CD4-positive, alpha-beta T cell (primary cell): ENCODE measurements at regions not wholly inside any gene's neighbourhood (a gene's known extent, or its start where the extent isn't known, plus 50 kb on each side); places are given as distances from the start of the nearest gene placed in this dataset.

Experiments
- ATAC-seq: fragments of 200-7000 bp; cut with Tn5 transposase; one replicate; pipeline ENCODE4 v1.10.0; 2022; ENCODE audit warnings: mild to moderate bottlenecking; ENCODE audit not compliant: poor library complexity
- CTCF ChIA-PET: fragments of 350-600 bp; sonication (Branson Sonifier 250); formaldehyde crosslinking; loops from one replicate; lab custom pipeline; 2021; ENCODE audit warnings: antibody characterized with exemption, inconsistent platforms; lab: Charles Lee
- POLR2A ChIA-PET: fragments of 350-600 bp; sonication (Branson Sonifier 250); formaldehyde crosslinking; loops from one replicate; lab custom pipeline; 2021; ENCODE audit warnings: antibody characterized with exemption, inconsistent platforms; lab: Charles Lee
- DNase-seq, 14 experiments: peaks; one replicate each; pipeline ENCODE4 v3.0.0-alpha.2; 2013 to 2020; ENCODE audit warnings: mixed read lengths in 2 of 14
- H3K27ac ChIP-seq, 2 donors: one replicate each; pipeline versions ENCODE4 v1.5.1 to v1.7.0; 2013; ENCODE audit warnings: low read length in 2 of 2, low read depth in 1 of 2, mild to moderate bottlenecking in 1 of 2
- H3K27me3 ChIP-seq, 2 experiments: 1 replicate in 1 of 2; 2 replicates in 1 of 2; pipeline versions ENCODE4 v1.6.1 to v1.7.0; 2013; ENCODE audit warnings: low read length in 2 of 2, control low read depth in 1 of 2, mild to moderate bottlenecking in 1 of 2, moderate library complexity in 1 of 2; ENCODE audit not compliant: insufficient read depth in 2 of 2, control insufficient read depth in 1 of 2
- H3K36me3 ChIP-seq: one replicate; pipeline ENCODE4 v1.6.1; 2013; ENCODE audit warnings: low read length, control low read depth; ENCODE audit not compliant: insufficient read depth
- H3K4me1 ChIP-seq: one replicate; pipeline ENCODE4 v1.6.1; 2013; ENCODE audit warnings: low read length, control low read depth; ENCODE audit not compliant: insufficient read depth
- H3K4me3 ChIP-seq: one replicate; pipeline ENCODE4 v1.5.1; 2013; ENCODE audit warnings: mild to moderate bottlenecking, low read length, moderate library complexity
- H3K9me3 ChIP-seq, 2 experiments: 1 replicate in 1 of 2; 2 replicates in 1 of 2; pipeline versions ENCODE4 v1.6.1 to v1.7.0; 2013; ENCODE audit warnings: low read length in 2 of 2, mild to moderate bottlenecking in 2 of 2, control low read depth in 1 of 2, moderate library complexity in 1 of 2; ENCODE audit not compliant: control insufficient read depth in 1 of 2, insufficient read depth in 1 of 2
- H3K27ac Mint-ChIP-seq: one replicate; pipeline ENCODE4 v1.8.0; 2020; ENCODE audit warnings: mixed read lengths
- H3K27me3 Mint-ChIP-seq: one replicate; pipeline ENCODE4 v1.8.0; 2021; ENCODE audit warnings: mixed read lengths
- H3K36me3 Mint-ChIP-seq: one replicate; pipeline ENCODE4 v1.8.0; 2021; ENCODE audit warnings: low read depth, mixed read lengths
- H3K4me1 Mint-ChIP-seq: one replicate; pipeline ENCODE4 v1.8.0; 2021; ENCODE audit warnings: low read depth, mixed read lengths
- H3K4me3 Mint-ChIP-seq: one replicate; pipeline ENCODE4 v1.8.0; 2020; ENCODE audit warnings: mild to moderate bottlenecking, mixed read lengths
- H3K9me3 Mint-ChIP-seq: one replicate; pipeline ENCODE4 v1.8.0; 2020; ENCODE audit warnings: mixed read lengths
- CTCF ChIP-seq: fragments of 200-600 bp; IDR thresholded peaks from one replicate; pipeline ENCODE4 v1.8.0; 2022; ENCODE audit warnings: antibody characterized with exemption, mild to moderate bottlenecking
- intact Hi-C, 2 experiments: fragments of 100-400 bp; cut with DNase I in 1 of 2; cut with micrococcal nuclease in 1 of 2; formaldehyde crosslinking; loops; one replicate each; pipeline versions ENCODE4 v1.15.1 to v1.9.0; 2023 to 2025; cut with DNase I, micrococcal nuclease

- Histone ChIP-seq H3K9me3 (no peaks in the 10 kb centered on the region), H3K27me3 (no peaks in the 10 kb centered on the region), H3K36me3 (no peaks in the 10 kb centered on the region), H3K27ac (no peak overlapping the region), H3K4me3 (no peak overlapping the region), H3K4me1 (no peaks in the 10 kb centered on the region)
- intact Hi-C loops = no loop called here
- no peak for TF ChIP-seq CTCF
- Mint-ChIP-seq H3K27me3 (no peaks in the 10 kb centered on the region), H3K9me3 (no peaks in the 10 kb centered on the region), H3K36me3 (no peaks in the 10 kb centered on the region), H3K4me3 (no peak overlapping the region), H3K4me1 (no peaks in the 10 kb centered on the region), H3K27ac (no peak overlapping the region)
- ChIA-PET POLR2A (no interaction called here), CTCF (no interaction called here)
- DNase-seq (no peak), ATAC-seq (no peak)
Observed at GRCh38 chr2:153068915-153069314, 350.5 kb downstream of the ARL6IP6 start.

- H3K9me3 ChIP-seq = no peaks in the 10 kb centered on the region
- POLR2A ChIA-PET = no interaction called here
- DNase-seq = no peak
- CTCF ChIA-PET = no interaction called here
- Mint-ChIP-seq H3K27me3 (no peaks in the 10 kb centered on the region), H3K4me3 (no peak overlapping the region), H3K27ac (no peak overlapping the region), H3K4me1 (no peaks in the 10 kb centered on the region), H3K36me3 (no peaks in the 10 kb centered on the region), H3K9me3 (no peaks in the 10 kb centered on the region)
- H3K36me3 ChIP-seq = no peaks in the 10 kb centered on the region
- intact Hi-C loops = no loop called here
- H3K27ac ChIP-seq = no peak overlapping the region
- H3K4me3 ChIP-seq = no peak overlapping the region
- TF ChIP-seq CTCF = no peak
- no peaks in the 10 kb centered on the region for H3K4me1 ChIP-seq
- no peak for ATAC-seq
- no peaks in the 10 kb centered on the region for H3K27me3 ChIP-seq
Observed at GRCh38 chr2:153068052-153068451, 349.6 kb downstream of the ARL6IP6 start.

GRCh38 chr2:153059338-153060052, 341.1 kb downstream of the ARL6IP6 start:
- no peak overlapping the region for H3K27ac Mint-ChIP-seq
- H3K4me1 ChIP-seq = no peaks in the 10 kb centered on the region
- intact Hi-C loops = no loop called here
- no peaks in the 10 kb centered on the region for H3K36me3 Mint-ChIP-seq
- ChIA-PET CTCF (no interaction called here), POLR2A (no interaction called here)
- no peak overlapping the region for H3K4me3 ChIP-seq
- no peak overlapping the region for H3K27ac ChIP-seq
- no peaks in the 10 kb centered on the region for H3K27me3 Mint-ChIP-seq
- H3K9me3 Mint-ChIP-seq = no peaks in the 10 kb centered on the region
- H3K4me3 Mint-ChIP-seq = no peak overlapping the region
- ATAC-seq (no peak), DNase-seq (no peak)
- no peaks in the 10 kb centered on the region for H3K4me1 Mint-ChIP-seq
- no peaks in the 10 kb centered on the region for H3K27me3 ChIP-seq
- no peaks in the 10 kb centered on the region for H3K36me3 ChIP-seq
- no peak for TF ChIP-seq CTCF
- H3K9me3 ChIP-seq = no peaks in the 10 kb centered on the region
